Stomach (tissue), 8 donors: ENCODE measurements at regions not wholly inside any gene's neighbourhood (a gene's known extent, or its start where the extent isn't known, plus 50 kb on each side); places are given as distances from the start of the nearest gene placed in this dataset.
"Not testable (repeated sequence)": the region's sequence is repeated elsewhere in the genome, so short reads cannot be mapped to it uniquely, and the experiment has no call there.

ENCODE experiments used
- DNase-seq, 2 donors: peaks; one replicate each; pipeline versions ENCODE4 v3.0.0 to v3.0.0-alpha.2; 2013 to 2019
- H3K27ac ChIP-seq, 5 donors: fragments of 200-600 bp in 4 of 5; sonication (generic) in 4 of 5; one replicate each; pipeline ENCODE4 v1.5.1; 2013 to 2019; ENCODE audit warnings: mild to moderate bottlenecking in 1 of 5, moderate library complexity in 1 of 5
- H3K27me3 ChIP-seq, 3 donors: fragments of 200-600 bp; sonication (generic); one replicate each; pipeline ENCODE4 v1.5.1; 2017 to 2019; ENCODE audit warnings: mixed run types in 1 of 3
- H3K36me3 ChIP-seq, 4 donors: fragments of 200-600 bp; sonication (generic); 1 replicate in 3 of 4; 2 replicates in 1 of 4; pipeline ENCODE4 v1.5.1; 2016 to 2019
- H3K4me1 ChIP-seq, 4 donors: fragments of 200-600 bp; sonication (generic); one replicate each; pipeline ENCODE4 v1.5.1; 2016 to 2019
- H3K4me3 ChIP-seq, 4 donors: fragments of 200-600 bp; sonication (generic) in 3 of 4; one replicate each; pipeline ENCODE4 v1.5.1; 2016 to 2019; ENCODE audit warnings: mild to moderate bottlenecking in 1 of 4
- H3K9me3 ChIP-seq, 4 donors: fragments of 200-600 bp; sonication (generic); one replicate each; pipeline ENCODE4 v1.5.1; 2016 to 2019
- CTCF ChIP-seq, 7 experiments: fragments of 450-650 bp in 4 of 7; fragments of 200-600 bp in 3 of 7; sonication (generic) in 3 of 7; IDR thresholded peaks; one replicate each; pipeline ENCODE4 v1.5.1; 2016 to 2019; ENCODE audit warnings: antibody characterized with exemption in 7 of 7, control low read depth in 2 of 7, mild to moderate bottlenecking in 1 of 7
- EP300 ChIP-seq: sonication (generic); formaldehyde crosslinking; IDR thresholded peaks from one replicate; pipeline ENCODE4 v1.6.1; 2017; ENCODE audit warnings: antibody characterized with exemption
- POLR2A ChIP-seq, 4 donors: fragments of 450-650 bp; IDR thresholded peaks; one replicate each; pipeline ENCODE4 v1.6.1; 2016; ENCODE audit warnings: antibody characterized with exemption in 4 of 4, control low read depth in 2 of 4, mild to moderate bottlenecking in 1 of 4, moderate library complexity in 1 of 4
- POLR2AphosphoS5 ChIP-seq, 3 donors: sonication (generic); formaldehyde crosslinking; IDR thresholded peaks; one replicate each; pipeline ENCODE4 v1.6.1; 2016; ENCODE audit warnings: antibody characterized with exemption in 3 of 3
- WGBS, 5 donors: extraction: QIAGEN DNeasy Blood & Tissue Kit in 3 of 5; methylation state at CpG; one replicate each; pipeline versions ENCODE4 v1.1.5 to v1.1.7; 2013 to 2018; 5-methylcytosine and 5-hydroxymethylcytosine counted together
- intact Hi-C: fragments of 100-400 bp; cut with DNase I; formaldehyde crosslinking; loops from one replicate; pipeline ENCODE4 v1.15.1; 2023; ENCODE audit warnings: low total_unique reads
- donor health status: healthy with polysubstance abuse.
- donor health status: Bipolar disorder and iron deficiency.
- donor health status: healthy.

GRCh38 chr14:101681795-101682194 lies 79.7 kb upstream of the PPP2R5C start:
- H3K36me3 ChIP-seq: no peaks in the 10 kb centered on the region
- DNase-seq: no peak
- H3K27ac ChIP-seq: no peak overlapping the region
- no peaks in the 10 kb centered on the region for H3K4me1 ChIP-seq
- WGBS, 5 donors: 84 to 96% (median 92%) methylated on average over 2 of the region's 2 CpGs
- intact Hi-C loops: no loop called here
- TF ChIP-seq POLR2A (IDR thresholded peaks at IDR 0.05): no peak
- no peak for TF ChIP-seq EP300
- TF ChIP-seq CTCF (IDR thresholded peaks at IDR 0.05): no peak
- TF ChIP-seq POLR2AphosphoS5 (IDR thresholded peaks at IDR 0.05): no peak
- no peaks in the 10 kb centered on the region for H3K9me3 ChIP-seq
- H3K27me3 ChIP-seq: peaks cover 0 to 33% (median 0%) of the 10 kb centered on the region in 3 donors
- no peak overlapping the region for H3K4me3 ChIP-seq

GRCh38 chr14:101683365-101683764 lies 78.1 kb upstream of the PPP2R5C start:
- Histone ChIP-seq H3K27me3 (peaks cover 0 to 33% (median 0%) of the 10 kb centered on the region in 3 donors), H3K36me3 (no peaks in the 10 kb centered on the region), H3K4me1 (no peaks in the 10 kb centered on the region), H3K9me3 (no peaks in the 10 kb centered on the region), H3K4me3 (no peak overlapping the region), H3K27ac (no peak overlapping the region)
- 72 to 87% (median 80%) methylated on average over 6 of the region's 6 CpGs for WGBS, 5 donors
- intact Hi-C loops: no loop called here
- TF ChIP-seq POLR2AphosphoS5 (IDR thresholded peaks at IDR 0.05) (no peak), POLR2A (IDR thresholded peaks at IDR 0.05) (no peak), EP300 (no peak), CTCF (IDR thresholded peaks at IDR 0.05) (no peak)
- DNase-seq: no peak

- no peak overlapping the region for H3K4me3 ChIP-seq
- H3K36me3 ChIP-seq: no peaks in the 10 kb centered on the region
- peaks cover 0 to 39% (median 0%) of the 10 kb centered on the region in 3 donors for H3K27me3 ChIP-seq
- intact Hi-C loops: no loop called here
- WGBS, 5 donors: 62 to 71% (median 66%) methylated on average over 6 of the region's 6 CpGs
- H3K9me3 ChIP-seq: no peaks in the 10 kb centered on the region
- H3K27ac ChIP-seq: no peak overlapping the region
- H3K4me1 ChIP-seq: no peaks in the 10 kb centered on the region
- TF ChIP-seq POLR2AphosphoS5 (IDR thresholded peaks at IDR 0.05): no peak
- no peak for TF ChIP-seq CTCF (IDR thresholded peaks at IDR 0.05)
- TF ChIP-seq POLR2A (IDR thresholded peaks at IDR 0.05): no peak
- TF ChIP-seq EP300: no peak
- no peak for DNase-seq
These were observed 73.6 kb upstream of the PPP2R5C start for GRCh38 chr14:101687756-101688546.

GRCh38 chr14:101689039-101689501 lies 72.4 kb upstream of the PPP2R5C start:
- intact Hi-C loops: no loop called here
- DNase-seq: no peak
- 95 to 98% (median 96%) methylated on average over 15 to 25 of the region's 25 CpGs for WGBS, 5 donors
- Histone ChIP-seq H3K4me3 (no peak overlapping the region), H3K9me3 (no peaks in the 10 kb centered on the region), H3K27me3 (peaks cover 0 to 36% (median 0%) of the 10 kb centered on the region in 3 donors), H3K36me3 (no peaks in the 10 kb centered on the region), H3K27ac (no peak overlapping the region), H3K4me1 (no peaks in the 10 kb centered on the region)
- TF ChIP-seq POLR2A (IDR thresholded peaks at IDR 0.05) (no peak), EP300 (no peak), CTCF (IDR thresholded peaks at IDR 0.05) (no peak), POLR2AphosphoS5 (IDR thresholded peaks at IDR 0.05) (no peak)

GRCh38 chr14:101689966-101690365 lies 71.5 kb upstream of the PPP2R5C start:
- H3K36me3 ChIP-seq, DNase-seq, H3K27ac ChIP-seq, H3K4me3 ChIP-seq, H3K4me1 ChIP-seq, H3K9me3 ChIP-seq, intact Hi-C loops: not testable (repeated sequence)
- WGBS, 5 donors: 87 to 93% (median 91%) methylated on average over 12 of the region's 12 CpGs
- H3K27me3 ChIP-seq: peaks cover 0 to 31% (median 0%) of the 10 kb centered on the region in 3 donors
